ENCODE measurements at regions not wholly inside any gene's neighbourhood (a gene's known extent, or its start where the extent isn't known, plus 50 kb on each side); places are given as distances from the start of the nearest gene placed in this dataset.

GRCh38 chr9:1708219-1708618 lies 306.9 kb upstream of the SMARCA2 start:
- no peak for TF ChIP-seq CTCF (IDR thresholded peaks at IDR 0.05)
- no peak for TF ChIP-seq POLR2A (IDR thresholded peaks at IDR 0.05)

All from testis (tissue), 2 donors.